ENCODE measurements at regions not wholly inside any gene's neighbourhood (a gene's known extent, or its start where the extent isn't known, plus 50 kb on each side); places are given as distances from the start of the nearest gene placed in this dataset.

GRCh38 chr2:128726236-128726635 lies 407.6 kb upstream of the HS6ST1 start:
- no peak for DNase-seq (ENCODE audit: low spot score)

GRCh38 chr2:128726911-128727310 lies 408.2 kb upstream of the HS6ST1 start:
- no peak for DNase-seq (ENCODE audit: low spot score)

- no peak for DNase-seq (ENCODE audit: low spot score)
These were observed 408.7 kb upstream of the HS6ST1 start for GRCh38 chr2:128727404-128727803.

- DNase-seq (ENCODE audit: low spot score) = no peak
These were observed 409.2 kb upstream of the HS6ST1 start for GRCh38 chr2:128727914-128728313.

GRCh38 chr2:128729051-128729450 lies 410.4 kb upstream of the HS6ST1 start:
- DNase-seq (ENCODE audit: low spot score) = no peak

GRCh38 chr2:128731994-128732650 lies 413.5 kb upstream of the HS6ST1 start:
- DNase-seq (ENCODE audit: low spot score) = no peak

GRCh38 chr2:128732976-128733431 lies 414.3 kb upstream of the HS6ST1 start:
- no peak for DNase-seq (ENCODE audit: low spot score)

GRCh38 chr2:128733450-128733849 lies 414.8 kb upstream of the HS6ST1 start:
- no peak for DNase-seq (ENCODE audit: low spot score)

GRCh38 chr2:128734521-128735295 lies 416.0 kb upstream of the HS6ST1 start:
- peak; percentile 27 for DNase-seq (ENCODE audit: low spot score)

- no peak for DNase-seq (ENCODE audit: low spot score)
These were observed 416.8 kb upstream of the HS6ST1 start for GRCh38 chr2:128735296-128735960.

- DNase-seq (ENCODE audit: low spot score) = no peak
These were observed 417.5 kb upstream of the HS6ST1 start for GRCh38 chr2:128736046-128736688.

GRCh38 chr2:128736689-128737545 lies 418.2 kb upstream of the HS6ST1 start:
- peak; percentile 82 for DNase-seq (ENCODE audit: low spot score)

- DNase-seq (ENCODE audit: low spot score) = no peak
These were observed 418.8 kb upstream of the HS6ST1 start for GRCh38 chr2:128737546-128737826.

- DNase-seq (ENCODE audit: low spot score) = no peak
These were observed 419.9 kb upstream of the HS6ST1 start for GRCh38 chr2:128738446-128739110.

- no peak for DNase-seq (ENCODE audit: low spot score)
These were observed 423.8 kb upstream of the HS6ST1 start for GRCh38 chr2:128742467-128742866.

- DNase-seq (ENCODE audit: low spot score) = no peak
These were observed 427.3 kb upstream of the HS6ST1 start for GRCh38 chr2:128745946-128746345.

- DNase-seq (ENCODE audit: low spot score) = no peak
These were observed 427.7 kb upstream of the HS6ST1 start for GRCh38 chr2:128746356-128746755.

GRCh38 chr2:128748336-128748735 lies 429.7 kb upstream of the HS6ST1 start:
- no peak for DNase-seq (ENCODE audit: low spot score)

GRCh38 chr2:128748835-128749605 lies 430.4 kb upstream of the HS6ST1 start:
- DNase-seq (ENCODE audit: low spot score) = no peak
